Body of pancreas (tissue), 4 donors: ENCODE measurements at regions not wholly inside any gene's neighbourhood (a gene's known extent, or its start where the extent isn't known, plus 50 kb on each side); places are given as distances from the start of the nearest gene placed in this dataset.

Source experiments
- CTCF ChIP-seq, 7 experiments: fragments of 450-650 bp in 4 of 7; fragments of 200-600 bp in 3 of 7; sonication (generic) in 3 of 7; IDR thresholded peaks; one replicate each; pipeline ENCODE4 v1.5.1; 2016 to 2019; ENCODE audit warnings: antibody characterized with exemption in 7 of 7
- POLR2A ChIP-seq, 3 donors: fragments of 450-650 bp; IDR thresholded peaks; one replicate each; pipeline ENCODE4 v1.6.1; 2016; ENCODE audit warnings: antibody characterized with exemption in 3 of 3, mild to moderate bottlenecking in 2 of 3

- TF ChIP-seq POLR2A (IDR thresholded peaks at IDR 0.05): no peak
- TF ChIP-seq CTCF (IDR thresholded peaks at IDR 0.05): no peak
Observed at GRCh38 chr7:63014792-63015191, 983.9 kb upstream of the ZNF722 start.
